Right lung (tissue), 2 donors: ENCODE measurements at regions not wholly inside any gene's neighbourhood (a gene's known extent, or its start where the extent isn't known, plus 50 kb on each side); places are given as distances from the start of the nearest gene placed in this dataset.
"Not testable (repeated sequence)": the region's sequence is repeated elsewhere in the genome, so short reads cannot be mapped to it uniquely, and the experiment has no call there.

ENCODE experiments used
- DNase-seq, 2 donors: peaks; one replicate each; pipeline ENCODE4 v3.0.0-alpha.2; 2013

DNA sequence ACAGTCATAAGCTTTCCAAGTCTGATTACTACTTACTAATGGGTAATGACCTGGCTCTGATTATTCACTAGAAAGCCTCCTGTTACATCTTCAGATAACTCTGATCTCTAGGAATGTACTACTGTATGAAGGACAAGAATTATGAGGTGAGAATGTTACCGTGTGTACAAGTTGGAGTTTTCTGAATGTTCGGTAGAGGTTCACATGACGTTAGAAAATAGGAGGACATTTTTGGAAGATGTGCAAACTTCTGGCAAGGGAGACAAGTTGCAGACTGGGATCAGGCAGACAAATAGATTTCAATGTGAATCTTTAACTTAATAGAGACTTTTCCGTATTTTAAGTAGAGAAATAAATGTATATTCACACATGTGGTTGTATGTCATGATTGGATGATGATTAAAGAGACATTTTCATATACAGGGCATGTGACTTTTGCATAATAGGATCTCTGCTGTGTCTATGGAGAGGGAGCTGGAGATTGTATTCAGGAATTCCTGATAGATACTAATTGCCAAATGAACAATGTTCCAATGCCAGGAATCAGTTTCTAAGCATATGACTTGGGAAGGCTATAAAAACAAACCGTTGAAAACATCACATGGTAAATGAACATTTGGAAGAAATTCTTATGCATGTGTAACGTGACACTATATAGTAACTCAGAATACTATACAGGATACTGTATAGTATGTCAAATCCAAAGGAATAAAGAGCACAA is 1695.8 kb upstream of the PIK3C3 start:
- DNase-seq = peak; percentile 39 to 46

- DNase-seq = peak; percentile 87 to 91
Measured at GRCh38 chr18:40258311-40258710, 1696.7 kb upstream of the PIK3C3 start.

DNA sequence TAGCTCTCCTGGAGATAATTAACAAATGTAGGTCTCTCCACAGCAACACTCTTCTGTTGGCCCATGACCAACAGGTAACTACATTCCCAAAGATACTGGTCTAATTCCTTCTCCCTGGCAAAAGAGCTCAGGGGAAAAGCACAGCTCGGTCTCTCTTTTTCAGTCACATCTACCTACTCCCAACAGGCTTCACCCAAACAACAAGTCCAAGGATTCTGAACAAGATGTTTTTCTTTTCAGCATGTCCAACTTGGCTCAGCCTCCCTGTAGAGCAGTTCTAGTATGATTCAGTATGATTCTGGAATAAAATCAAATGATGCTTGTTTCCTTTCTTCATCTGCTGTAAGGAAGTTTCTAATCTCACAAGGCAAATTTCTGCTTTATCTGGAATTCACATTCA is 1704.8 kb upstream of the PIK3C3 start:
- DNase-seq = no peak

GRCh38 chr18:40249390-40250080 is 1705.5 kb upstream of the PIK3C3 start:
- DNase-seq = no peak

DNA sequence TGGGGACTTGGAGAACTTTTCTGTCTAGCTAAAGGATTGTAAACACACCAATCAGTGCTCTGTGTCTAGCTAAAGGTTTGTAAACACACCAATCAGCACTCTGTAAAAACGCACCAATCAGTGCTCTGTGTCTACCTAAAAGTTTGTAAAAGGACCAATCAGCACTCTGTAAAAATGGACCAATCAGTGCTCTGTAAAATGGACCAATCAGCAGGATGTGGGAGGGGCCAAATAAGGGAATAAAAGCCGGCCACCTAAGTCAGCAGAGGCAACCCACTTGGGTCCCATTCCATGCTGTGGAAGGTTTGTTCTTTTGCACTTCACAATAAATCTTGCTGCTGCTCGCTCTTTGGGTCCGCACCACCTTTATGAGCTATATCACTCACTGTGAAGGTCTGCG is 1709.4 kb upstream of the PIK3C3 start:
- DNase-seq = not testable (repeated sequence)

DNA sequence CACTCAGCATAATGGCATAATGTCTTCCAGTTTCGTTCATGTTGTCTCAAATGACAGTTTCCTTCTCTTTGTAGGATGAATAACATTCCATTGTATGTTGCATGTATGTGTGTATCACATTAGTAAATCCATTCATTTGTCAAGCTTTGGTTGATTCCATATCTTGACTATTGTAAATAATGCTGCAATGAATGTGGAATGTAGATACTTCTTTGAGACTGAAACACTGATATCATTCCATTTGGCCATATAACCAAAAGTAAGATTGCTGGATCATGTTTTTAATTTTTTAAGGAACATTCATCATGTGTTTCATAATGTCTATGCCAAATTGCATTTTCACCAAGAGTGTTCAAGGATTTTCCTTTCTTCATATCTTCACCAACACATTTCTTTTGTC is 1711.4 kb upstream of the PIK3C3 start:
- DNase-seq = no peak

DNA sequence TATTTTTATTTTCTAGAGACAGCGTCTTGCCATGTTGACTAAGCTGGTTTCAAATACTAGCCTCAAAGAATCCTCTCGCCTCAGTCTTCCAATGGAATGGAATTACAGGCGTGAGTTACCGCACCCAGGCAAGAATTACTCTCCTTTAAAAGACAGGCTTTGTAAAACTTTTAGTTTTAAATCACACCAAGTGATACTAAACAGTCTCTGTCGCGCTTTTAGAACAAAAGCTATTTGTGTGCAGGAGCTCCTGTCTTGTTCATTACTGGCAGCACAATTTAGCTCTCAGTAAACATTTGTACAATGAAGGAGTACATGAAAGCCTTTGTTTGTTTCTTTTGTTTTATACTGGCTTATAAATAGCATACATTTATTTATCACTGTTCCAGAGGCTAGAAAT is 1719.2 kb upstream of the PIK3C3 start:
- no peak for DNase-seq

DNA sequence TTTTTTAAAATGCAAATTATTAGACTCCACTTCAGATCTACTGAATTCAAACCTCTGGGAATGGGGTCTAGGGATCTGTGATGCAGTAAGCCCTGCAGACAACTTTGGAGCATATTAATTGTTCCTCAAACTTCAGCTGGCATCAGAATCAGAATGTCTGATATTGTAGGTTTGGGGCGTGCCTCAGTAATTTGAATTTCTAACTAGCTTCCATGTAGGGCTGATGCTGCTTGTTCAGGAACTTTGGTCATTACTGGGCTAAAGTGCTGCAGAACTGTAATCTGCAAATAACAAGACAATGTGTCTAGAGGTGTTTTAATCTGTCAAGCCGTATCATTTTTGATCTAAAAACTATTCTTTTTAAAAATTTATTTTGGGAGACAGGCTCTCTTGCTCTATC is 1719.7 kb upstream of the PIK3C3 start:
- DNase-seq = no peak

DNA sequence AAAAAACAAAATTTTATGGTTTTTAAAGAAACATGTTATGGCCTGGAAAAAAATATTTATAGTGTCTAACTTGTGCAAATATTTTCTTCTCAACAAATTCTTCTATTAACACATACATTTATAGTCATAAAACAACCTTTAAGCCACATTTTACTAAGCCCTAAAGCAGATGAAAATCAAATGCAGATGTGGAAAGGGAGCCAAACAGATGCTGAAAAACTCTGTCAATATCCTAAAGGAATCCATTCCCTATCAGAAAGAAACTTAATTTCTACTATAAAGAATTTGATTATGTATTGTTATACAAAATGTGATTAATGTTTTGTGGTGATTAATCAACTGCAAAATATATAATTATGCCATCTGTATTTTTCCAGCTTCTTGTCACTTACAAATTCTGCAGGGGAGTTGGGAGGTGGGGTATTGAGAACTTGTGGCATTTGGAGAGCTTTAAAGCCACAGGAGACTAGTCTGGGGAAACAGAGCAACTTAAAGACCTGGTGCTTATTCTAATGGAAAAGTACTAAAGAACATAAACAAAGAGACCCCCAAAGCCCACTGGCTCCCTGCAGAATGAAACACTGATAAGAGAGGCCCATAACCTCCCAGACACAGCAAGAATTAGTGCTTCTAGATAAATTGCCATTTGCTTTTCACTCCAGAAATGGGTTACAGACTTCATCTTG is 1721.0 kb upstream of the PIK3C3 start:
- DNase-seq = no peak

- DNase-seq = no peak
Measured at GRCh38 chr18:40222776-40223175, 1732.3 kb upstream of the PIK3C3 start.

DNA sequence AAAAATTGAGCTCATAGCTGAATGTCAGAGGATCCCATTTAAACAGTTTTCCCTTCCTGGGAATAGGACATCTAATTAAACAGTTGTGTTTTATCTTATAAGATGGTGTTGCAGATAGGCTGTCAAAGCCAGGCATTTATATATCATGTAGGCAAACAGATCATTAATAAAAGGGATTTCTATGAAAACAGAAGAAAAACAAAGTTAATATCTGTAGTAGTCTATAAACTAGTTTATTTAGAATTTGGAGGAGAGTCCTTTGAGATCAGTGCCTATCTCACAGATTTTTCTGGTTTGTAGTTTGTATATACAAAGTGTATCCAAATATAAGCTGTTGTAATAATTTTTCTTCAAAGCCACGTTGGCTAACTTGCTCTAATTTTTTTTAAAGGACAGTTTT is 1738.2 kb upstream of the PIK3C3 start:
- DNase-seq = peak in 1 of 2 donors; percentile 14

- DNase-seq = no peak
Measured at GRCh38 chr18:40215979-40216378, 1739.1 kb upstream of the PIK3C3 start.

GRCh38 chr18:40210696-40211095 is 1744.3 kb upstream of the PIK3C3 start:
- no peak for DNase-seq

GRCh38 chr18:40208958-40209357 is 1746.1 kb upstream of the PIK3C3 start:
- no peak for DNase-seq

GRCh38 chr18:40197711-40198110 is 1757.3 kb upstream of the PIK3C3 start:
- DNase-seq = no peak

- no peak for DNase-seq
Measured at GRCh38 chr18:40186677-40187076, 1768.4 kb upstream of the PIK3C3 start.

DNA sequence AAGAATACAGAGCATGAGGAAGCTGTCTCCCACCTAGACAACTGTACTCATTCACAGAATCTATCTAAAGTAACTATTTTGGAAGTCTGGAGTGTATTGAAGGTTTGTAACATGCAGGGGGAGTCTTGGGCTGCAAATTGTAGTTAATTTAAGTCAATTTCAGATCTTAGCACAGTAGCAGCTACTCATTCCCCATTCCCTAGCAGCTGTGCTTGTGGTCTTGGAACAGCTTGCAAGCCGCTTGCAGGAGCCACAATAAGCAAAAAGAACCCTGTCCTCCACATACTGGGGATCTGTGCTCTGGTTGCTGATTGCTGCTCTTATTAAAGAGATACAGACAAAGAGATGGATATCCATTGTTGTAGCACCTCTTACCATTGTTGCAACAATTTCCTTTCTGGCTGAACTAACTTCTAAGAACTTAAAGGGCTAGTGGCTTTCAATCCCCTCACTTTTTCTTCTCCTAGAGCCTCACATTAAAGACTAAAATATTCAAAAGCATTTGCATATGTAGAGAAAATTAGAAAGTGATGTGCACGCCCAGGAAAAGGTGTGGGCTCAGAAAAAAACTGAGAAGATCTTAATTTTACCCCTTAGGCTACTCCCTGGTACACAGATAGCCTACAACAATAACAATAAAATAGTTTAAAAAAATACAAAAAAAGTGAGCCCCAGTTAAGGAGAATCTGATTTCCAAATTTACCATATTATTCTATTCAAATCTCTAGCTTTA is 1775.1 kb upstream of the PIK3C3 start:
- DNase-seq = no peak

DNA sequence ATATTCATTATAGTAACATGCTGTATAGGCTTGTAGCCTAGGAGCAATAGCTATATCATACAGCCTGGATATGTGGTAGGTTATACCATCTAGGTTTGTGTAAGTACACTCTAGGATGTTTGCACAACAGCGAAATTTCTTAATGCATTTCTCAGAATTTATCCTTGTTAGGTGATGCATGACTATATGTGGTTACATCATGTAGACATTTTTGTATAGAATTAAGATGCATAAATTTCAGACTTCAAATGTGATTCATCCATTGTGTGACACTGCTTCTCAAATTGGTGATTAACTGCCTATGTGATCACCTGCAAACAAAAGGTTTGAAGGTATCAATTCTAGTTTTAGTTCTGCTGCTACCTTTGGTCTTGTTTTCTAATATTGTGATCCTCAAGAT is 1787.0 kb upstream of the PIK3C3 start:
- no peak for DNase-seq

- DNase-seq = no peak
Measured at GRCh38 chr18:40163254-40163653, 1791.8 kb upstream of the PIK3C3 start.

DNA sequence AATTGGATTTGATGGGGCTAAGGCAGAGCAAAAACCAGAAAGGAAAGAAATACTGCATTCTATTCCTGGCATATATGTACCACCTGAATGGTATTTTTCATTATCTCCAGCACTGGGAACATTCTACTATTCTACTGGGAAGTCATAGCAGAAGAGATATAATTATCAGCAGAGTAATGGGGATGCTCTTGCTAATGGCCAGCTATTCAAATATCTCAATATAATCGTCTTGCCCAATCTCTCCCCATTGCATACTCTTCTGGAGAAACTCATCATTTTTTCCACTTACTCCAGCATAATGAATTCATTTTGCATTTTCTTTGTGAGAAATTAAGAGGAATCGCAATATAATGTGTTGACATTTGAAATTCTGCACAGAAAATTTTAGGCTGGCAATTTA is 1794.7 kb upstream of the PIK3C3 start:
- DNase-seq = no peak

GRCh38 chr18:40159141-40160017 is 1795.7 kb upstream of the PIK3C3 start:
- peak; percentile 27 to 36 for DNase-seq
